H1 (cell line): ENCODE measurements at regions not wholly inside any gene's neighbourhood (a gene's known extent, or its start where the extent isn't known, plus 50 kb on each side); places are given as distances from the start of the nearest gene placed in this dataset.

Source experiments
- GABPA ChIP-seq: IDR thresholded peaks from 2 replicates; pipeline ENCODE4 v1.6.1; 2011; ENCODE audit warnings: mild to moderate bottlenecking, low read length, moderate library complexity, borderline replicate concordance; ENCODE audit not compliant: insufficient read depth
- GTF2F1 ChIP-seq: IDR thresholded peaks from 2 replicates; pipeline ENCODE4 v1.6.1; 2012; ENCODE audit warnings: low read depth, low read length, improper control_type of control experiment, borderline replicate concordance
- RAD21 ChIP-seq, 2 experiments: IDR thresholded peaks in 1 of 2; conservative IDR thresholded peaks in 1 of 2; 2 replicates each; pipeline ENCODE4 v1.6.1; 2011; ENCODE audit warnings: low read depth in 2 of 2, low read length in 2 of 2, improper control_type of control experiment in 1 of 2, inconsistent platforms in 1 of 2, mild to moderate bottlenecking in 1 of 2, moderate library complexity in 1 of 2
- TAF7 ChIP-seq: optimal IDR thresholded peaks from 2 replicates; pipeline ENCODE3; 2011; ENCODE audit warnings: low read depth, mild to moderate bottlenecking, inconsistent platforms, low read length, moderate library complexity, borderline replicate concordance
- TF ChIP-seq, protein P1 (sequence below): IDR thresholded peaks from 2 replicates; pipeline ENCODE4 v1.6.1; 2012; ENCODE audit warnings: low read length, inconsistent platforms
- TF ChIP-seq, protein P2 (sequence below): IDR thresholded peaks from 2 replicates; pipeline ENCODE4 v1.6.1; 2011; ENCODE audit warnings: low read depth, mild to moderate bottlenecking, low read length; ENCODE audit not compliant: insufficient read depth
- TF ChIP-seq, protein P3 (sequence below): IDR thresholded peaks from 2 replicates; pipeline ENCODE4 v1.6.1; 2011; ENCODE audit warnings: low read length, improper control_type of control experiment

DNA sequence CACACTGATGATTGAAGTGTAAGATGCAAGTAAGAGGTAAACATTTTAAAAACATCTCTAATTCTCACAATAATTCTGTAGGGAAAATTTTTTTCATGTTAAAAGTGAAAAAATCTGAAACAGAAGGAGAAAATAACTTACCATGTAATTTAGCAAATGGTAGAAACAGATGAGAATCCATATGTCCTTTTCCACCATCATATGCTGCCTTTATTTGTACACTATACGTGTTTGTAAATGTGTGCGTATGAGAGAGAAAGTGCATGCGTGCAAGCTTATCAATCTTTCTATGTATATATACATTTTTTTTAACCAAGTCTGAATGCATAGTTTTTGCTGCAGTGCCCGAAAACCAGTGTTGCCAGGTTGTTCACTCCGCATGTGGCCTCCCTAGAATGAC lies 186.7 kb downstream of the IZUMO3 start (continued):
- no peak for TF ChIP-seq RAD21 (IDR thresholded peaks at IDR 0.05 in 1 of 2, conservative IDR thresholded peaks at IDR 0.05 in 1 of 2; ENCODE audit: low read depth in 2 of 2, low read length in 2 of 2)
- TF ChIP-seq, protein P1, sequence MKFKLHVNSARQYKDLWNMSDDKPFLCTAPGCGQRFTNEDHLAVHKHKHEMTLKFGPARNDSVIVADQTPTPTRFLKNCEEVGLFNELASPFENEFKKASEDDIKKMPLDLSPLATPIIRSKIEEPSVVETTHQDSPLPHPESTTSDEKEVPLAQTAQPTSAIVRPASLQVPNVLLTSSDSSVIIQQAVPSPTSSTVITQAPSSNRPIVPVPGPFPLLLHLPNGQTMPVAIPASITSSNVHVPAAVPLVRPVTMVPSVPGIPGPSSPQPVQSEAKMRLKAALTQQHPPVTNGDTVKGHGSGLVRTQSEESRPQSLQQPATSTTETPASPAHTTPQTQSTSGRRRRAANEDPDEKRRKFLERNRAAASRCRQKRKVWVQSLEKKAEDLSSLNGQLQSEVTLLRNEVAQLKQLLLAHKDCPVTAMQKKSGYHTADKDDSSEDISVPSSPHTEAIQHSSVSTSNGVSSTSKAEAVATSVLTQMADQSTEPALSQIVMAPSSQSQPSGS = no peak
- TF ChIP-seq, protein P2, sequence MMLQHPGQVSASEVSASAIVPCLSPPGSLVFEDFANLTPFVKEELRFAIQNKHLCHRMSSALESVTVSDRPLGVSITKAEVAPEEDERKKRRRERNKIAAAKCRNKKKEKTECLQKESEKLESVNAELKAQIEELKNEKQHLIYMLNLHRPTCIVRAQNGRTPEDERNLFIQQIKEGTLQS = no peak
- TF ChIP-seq, protein P3, sequence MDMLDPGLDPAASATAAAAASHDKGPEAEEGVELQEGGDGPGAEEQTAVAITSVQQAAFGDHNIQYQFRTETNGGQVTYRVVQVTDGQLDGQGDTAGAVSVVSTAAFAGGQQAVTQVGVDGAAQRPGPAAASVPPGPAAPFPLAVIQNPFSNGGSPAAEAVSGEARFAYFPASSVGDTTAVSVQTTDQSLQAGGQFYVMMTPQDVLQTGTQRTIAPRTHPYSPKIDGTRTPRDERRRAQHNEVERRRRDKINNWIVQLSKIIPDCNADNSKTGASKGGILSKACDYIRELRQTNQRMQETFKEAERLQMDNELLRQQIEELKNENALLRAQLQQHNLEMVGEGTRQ = no peak
- no peak for TF ChIP-seq GTF2F1
- TF ChIP-seq TAF7 = no peak
- no peak for TF ChIP-seq GABPA
